ENCODE measurements at regions not wholly inside any gene's neighbourhood (a gene's known extent, or its start where the extent isn't known, plus 50 kb on each side); places are given as distances from the start of the nearest gene placed in this dataset.

DNA sequence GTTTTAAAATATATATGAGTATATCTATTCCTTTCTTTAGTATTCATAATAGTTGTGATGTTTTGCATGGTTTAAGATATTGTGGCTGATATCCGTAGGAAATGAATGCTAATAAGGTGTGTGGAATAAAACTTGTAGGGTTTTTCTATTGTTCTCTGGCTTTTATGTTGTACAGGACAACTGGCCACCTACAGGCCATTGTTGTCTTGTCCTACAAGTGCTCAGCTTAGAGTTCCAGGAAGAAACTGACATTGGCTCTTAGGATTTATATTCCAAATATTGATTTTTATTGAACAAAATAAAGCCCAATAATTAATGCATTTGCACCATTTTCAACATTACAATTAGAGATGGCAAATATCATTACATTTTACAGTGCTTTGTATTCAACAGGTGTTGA, 512.8 kb upstream of the TENM4 start:
- POLR2A ChIA-PET (ENCODE audit: partially characterized antibody) = no interaction called here
- H4K5ac ChIP-seq (ENCODE audit: insufficient read length, low read depth, low read length) = no peak overlapping the region
- no peak overlapping the region for H2BK15ac ChIP-seq (ENCODE audit: low read length)
- no peaks in the 10 kb centered on the region for H3K27me3 ChIP-seq (replicated peaks in 1 of 4; ENCODE audit: control insufficient read depth in 3 of 4, extremely low read depth in 1 of 4, insufficient read depth in 3 of 4, low read length in 3 of 4)
- H2AK5ac ChIP-seq (ENCODE audit: low read depth, low read length) = no peak overlapping the region
- H2BK12ac ChIP-seq (ENCODE audit: low read depth, low read length) = no peak overlapping the region
- H3K4me1 ChIP-seq (replicated peaks in 1 of 4; ENCODE audit: control insufficient read depth in 3 of 4, insufficient read depth in 4 of 4, low read length in 3 of 4) = no peaks in the 10 kb centered on the region
- no peak overlapping the region for H4K91ac ChIP-seq (replicated peaks; ENCODE audit: insufficient read length, low read length)
- FAIRE-seq (no peak), DNase-seq (ENCODE audit: low read depth in 1 of 2, low spot score in 2 of 2) (no peak)
- H3K4me2 ChIP-seq (ENCODE audit: insufficient read depth in 1 of 2, low read depth in 2 of 2, low read length in 2 of 2) = no peak overlapping the region
- no peak overlapping the region for H3K4me3 ChIP-seq (ENCODE audit: extremely low read depth in 1 of 4, insufficient read depth in 2 of 4, low read depth in 3 of 4, low read length in 4 of 4)
- no peaks in the 10 kb centered on the region for H4K20me1 ChIP-seq (replicated peaks in 1 of 2; ENCODE audit: control insufficient read depth in 1 of 2, insufficient read depth in 2 of 2, low read length in 2 of 2)
- no peak overlapping the region for H2BK5ac ChIP-seq (ENCODE audit: low read depth, low read length)
- no peak overlapping the region for H3K4ac ChIP-seq (replicated peaks; ENCODE audit: insufficient read length, low read depth, low read length)
- TF ChIP-seq POLR2A (IDR thresholded peaks at IDR 0.05; ENCODE audit: control extremely low read depth in 1 of 2, low read depth in 2 of 2, low read length in 2 of 2) (no peak), HDAC2 (IDR thresholded peaks at IDR 0.05; ENCODE audit: borderline replicate concordance in 1 of 2, low read depth in 2 of 2, low read length in 2 of 2) (no peak), SRF (IDR thresholded peaks at IDR 0.05; ENCODE audit: low read depth, low read length) (no peak), JUND (IDR thresholded peaks at IDR 0.05; ENCODE audit: low read length) (no peak), HDAC6 (IDR thresholded peaks at IDR 0.05; ENCODE audit: low read depth, low read length) (no peak), KDM1A (IDR thresholded peaks at IDR 0.05; ENCODE audit: borderline replicate concordance, low read length) (no peak), BRCA1 (IDR thresholded peaks at IDR 0.05; ENCODE audit: low read depth, low read length) (no peak), TAF7 (optimal IDR thresholded peaks at IDR 0.05; ENCODE audit: borderline replicate concordance, low read depth, low read length) (no peak)
- H3K79me1 ChIP-seq (ENCODE audit: low read depth, low read length) = no peaks in the 10 kb centered on the region
- no peak overlapping the region for H2BK120ac ChIP-seq (replicated peaks; ENCODE audit: low read depth, low read length)
- no peak overlapping the region for H3K18ac ChIP-seq (ENCODE audit: extremely low read depth, low read length)
- no peak overlapping the region for H2BK20ac ChIP-seq (ENCODE audit: low read length)
- no peak overlapping the region for H3K56ac ChIP-seq (replicated peaks; ENCODE audit: insufficient read length, low read depth, low read length)
- no peak overlapping the region for H2AFZ ChIP-seq (ENCODE audit: low read length)
- H3K79me2 ChIP-seq (ENCODE audit: control insufficient read depth in 1 of 2, insufficient read depth in 2 of 2, low read length in 2 of 2) = no peaks in the 10 kb centered on the region
- no peak overlapping the region for H3K14ac ChIP-seq (ENCODE audit: insufficient read length)
- H3K9ac ChIP-seq (replicated peaks in 1 of 4; ENCODE audit: extremely low read depth in 1 of 4, low read depth in 3 of 4, low read length in 3 of 4) = no peak overlapping the region
- CTCF ChIA-PET (ENCODE audit: partially characterized antibody) = interaction anchor here (1.1 to 2.5 kb wide), 2 partner anchors 9 to 141 kb away, joined by 4 to 6 read pairs; no protein-coding TSS in a partner anchor
- WGBS, 2 experiments (ENCODE audit: extremely low coverage in 1 of 2, insufficient coverage in 1 of 2, insufficient read length in 1 of 2, insufficient replicate concordance in 2 of 2, low coverage in 1 of 2, low lambda C conversion rate in 2 of 2, missing lambda C conversion rate in 1 of 2) = 81% methylated on average over 1 of the region's 1 CpG; no CpG with 5 or more reads in 1 of the 2 experiments
- no peak overlapping the region for H4K8ac ChIP-seq (ENCODE audit: extremely low read depth, insufficient read depth, low read length)
- H3K27ac ChIP-seq (ENCODE audit: low read depth, low read length) = no peak overlapping the region
- no peaks in the 10 kb centered on the region for H3K23me2 ChIP-seq (ENCODE audit: low read depth, low read length)
- H3K9me3 ChIP-seq (ENCODE audit: insufficient read depth in 2 of 2, low read depth in 1 of 2, low read length in 1 of 2) = no peaks in the 10 kb centered on the region
- H3K36me3 ChIP-seq (ENCODE audit: control insufficient read depth in 2 of 4, insufficient read depth in 4 of 4, low read length in 3 of 4) = no peaks in the 10 kb centered on the region
- no peak overlapping the region for H3K23ac ChIP-seq (ENCODE audit: insufficient read length)

All from H1 (cell line).